ENCODE measurements at regions not wholly inside any gene's neighbourhood (a gene's known extent, or its start where the extent isn't known, plus 50 kb on each side); places are given as distances from the start of the nearest gene placed in this dataset.

DNA sequence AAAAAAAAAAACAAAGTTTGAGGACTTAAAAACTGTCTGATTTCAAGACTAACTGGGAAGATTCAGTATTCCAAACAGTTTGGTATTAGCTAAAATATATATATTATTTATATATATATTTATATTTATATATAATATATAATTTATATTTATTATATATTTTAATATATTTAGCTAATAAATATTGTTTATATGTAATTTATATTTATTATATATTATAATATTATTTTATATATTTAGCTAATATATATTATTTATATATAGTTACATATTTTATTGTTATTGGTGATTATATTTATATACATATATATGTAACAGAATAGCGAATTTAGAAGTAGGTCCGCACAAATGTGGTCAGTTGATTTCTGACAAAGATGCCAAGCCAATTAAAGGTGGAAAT lies 480.2 kb upstream of the C1orf87 start:
- Histone ChIP-seq H3K4me3 (no peak overlapping the region), H3F3A (ENCODE audit: insufficient read depth, low read depth) (no peaks in the 10 kb centered on the region), H3K4me1 (replicated peaks; ENCODE audit: insufficient read depth) (no peaks in the 10 kb centered on the region), H3K27ac (no peak overlapping the region), H3K9me2 (ENCODE audit: insufficient read depth) (no peaks in the 10 kb centered on the region; the same call in 1 of the 2 replicates), H3K27me3 (ENCODE audit: insufficient read depth, low read depth) (no peaks in the 10 kb centered on the region), H3K4me2 (no peak overlapping the region), H3K9me3 (ENCODE audit: insufficient read depth, low read depth) (no peaks in the 10 kb centered on the region), H3K36me3 (ENCODE audit: low read depth) (no peaks in the 10 kb centered on the region), H2AFZ (no peak overlapping the region), H4K20me1 (ENCODE audit: insufficient read depth) (no peaks in the 10 kb centered on the region), H3K79me2 (ENCODE audit: low read depth) (no peaks in the 10 kb centered on the region)
- ChIA-PET POLR2A (ENCODE audit: unreplicated experiment) (no interaction called here), CTCF (no interaction called here)
- DNase-seq = no peak
- no TSS peak for BruUV-seq (replicated peaks)
- TF ChIP-seq, protein P1, sequence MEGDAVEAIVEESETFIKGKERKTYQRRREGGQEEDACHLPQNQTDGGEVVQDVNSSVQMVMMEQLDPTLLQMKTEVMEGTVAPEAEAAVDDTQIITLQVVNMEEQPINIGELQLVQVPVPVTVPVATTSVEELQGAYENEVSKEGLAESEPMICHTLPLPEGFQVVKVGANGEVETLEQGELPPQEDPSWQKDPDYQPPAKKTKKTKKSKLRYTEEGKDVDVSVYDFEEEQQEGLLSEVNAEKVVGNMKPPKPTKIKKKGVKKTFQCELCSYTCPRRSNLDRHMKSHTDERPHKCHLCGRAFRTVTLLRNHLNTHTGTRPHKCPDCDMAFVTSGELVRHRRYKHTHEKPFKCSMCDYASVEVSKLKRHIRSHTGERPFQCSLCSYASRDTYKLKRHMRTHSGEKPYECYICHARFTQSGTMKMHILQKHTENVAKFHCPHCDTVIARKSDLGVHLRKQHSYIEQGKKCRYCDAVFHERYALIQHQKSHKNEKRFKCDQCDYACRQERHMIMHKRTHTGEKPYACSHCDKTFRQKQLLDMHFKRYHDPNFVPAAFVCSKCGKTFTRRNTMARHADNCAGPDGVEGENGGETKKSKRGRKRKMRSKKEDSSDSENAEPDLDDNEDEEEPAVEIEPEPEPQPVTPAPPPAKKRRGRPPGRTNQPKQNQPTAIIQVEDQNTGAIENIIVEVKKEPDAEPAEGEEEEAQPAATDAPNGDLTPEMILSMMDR (conservative IDR thresholded peaks at IDR 0.05) = no peak
- TF ChIP-seq EZH2 (IDR thresholded peaks at IDR 0.05; ENCODE audit: low read depth) = no peak
- intact Hi-C loops (cut with micrococcal nuclease; ENCODE audit: unreplicated experiment) = no loop called here

DNA sequence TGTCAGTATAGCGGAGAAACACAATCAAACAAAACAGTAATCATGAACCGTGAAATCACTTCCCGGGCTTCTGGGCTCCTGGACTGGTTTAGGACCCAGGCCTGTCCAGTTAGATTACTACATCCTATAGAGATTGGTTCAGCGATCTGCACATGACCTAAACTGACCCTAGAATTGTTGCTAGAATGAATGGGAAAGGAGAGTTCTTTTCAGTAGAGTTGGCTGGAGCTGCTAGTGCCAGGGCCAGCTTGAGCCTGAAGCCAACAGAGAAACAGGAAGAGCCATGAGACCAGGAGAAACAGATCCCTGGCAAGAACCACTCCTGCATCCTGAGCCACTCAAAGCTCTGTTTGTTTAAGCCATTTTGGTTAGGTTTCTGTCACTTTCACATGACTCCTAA lies 474.3 kb upstream of the C1orf87 start:
- H3K9me2 ChIP-seq (ENCODE audit: insufficient read depth) = no peaks in the 10 kb centered on the region; the same call in 1 of the 2 replicates
- H3K9me3 ChIP-seq (ENCODE audit: insufficient read depth, low read depth) = no peaks in the 10 kb centered on the region
- TF ChIP-seq, protein P1 (conservative IDR thresholded peaks at IDR 0.05) = no peak
- TF ChIP-seq EZH2 (IDR thresholded peaks at IDR 0.05; ENCODE audit: low read depth) = no peak
- no peak overlapping the region for H3K4me3 ChIP-seq
- ChIA-PET POLR2A (ENCODE audit: unreplicated experiment) (no interaction called here), CTCF (no interaction called here)
- no TSS peak for BruUV-seq (replicated peaks)
- H3K36me3 ChIP-seq (ENCODE audit: low read depth) = no peaks in the 10 kb centered on the region
- no peaks in the 10 kb centered on the region for H3K27me3 ChIP-seq (ENCODE audit: insufficient read depth, low read depth)
- H3F3A ChIP-seq (ENCODE audit: insufficient read depth, low read depth) = no peaks in the 10 kb centered on the region
- H4K20me1 ChIP-seq (ENCODE audit: insufficient read depth) = no peaks in the 10 kb centered on the region
- intact Hi-C loops (cut with micrococcal nuclease; ENCODE audit: unreplicated experiment) = no loop called here
- no peak overlapping the region for H2AFZ ChIP-seq
- H3K4me2 ChIP-seq = no peak overlapping the region
- no peak overlapping the region for H3K27ac ChIP-seq
- H3K79me2 ChIP-seq (ENCODE audit: low read depth) = no peaks in the 10 kb centered on the region
- no peak for DNase-seq
- no peaks in the 10 kb centered on the region for H3K4me1 ChIP-seq (replicated peaks; ENCODE audit: insufficient read depth)

DNA sequence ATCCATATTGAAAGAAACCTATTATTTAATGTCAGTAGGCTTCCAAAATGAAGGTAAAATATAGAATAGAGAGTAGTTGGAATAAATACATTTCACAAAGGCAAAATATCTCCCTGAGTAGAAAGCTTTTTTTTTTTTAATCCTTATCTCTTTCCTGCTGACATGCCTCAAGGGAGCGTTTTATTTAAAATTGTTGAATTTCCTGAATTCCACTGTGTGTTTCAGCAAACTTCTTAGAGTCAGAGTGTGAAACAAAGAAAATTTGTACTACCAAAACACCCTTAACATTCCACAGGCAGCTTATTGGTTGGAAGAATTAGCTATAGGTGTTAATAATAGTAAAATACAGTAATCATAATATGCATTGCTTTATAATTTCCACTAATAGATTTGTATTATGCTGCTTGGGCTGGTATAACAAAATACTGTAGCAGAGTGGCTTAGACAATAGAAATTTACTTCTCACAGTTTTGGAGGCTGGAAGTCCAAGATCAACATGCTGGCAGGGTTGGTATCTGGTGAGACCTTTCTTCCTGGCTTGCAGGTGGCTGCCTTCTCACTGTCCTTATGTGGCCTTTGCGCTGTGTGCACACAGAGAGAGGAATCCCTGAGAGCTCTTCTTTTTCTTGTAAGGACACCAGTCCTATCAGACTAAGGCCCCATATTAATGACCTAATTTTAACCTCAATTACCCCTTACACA lies 468.4 kb upstream of the C1orf87 start:
- Histone ChIP-seq H2AFZ (no peak overlapping the region), H3K9me3 (ENCODE audit: insufficient read depth, low read depth) (no peaks in the 10 kb centered on the region), H3K79me2 (ENCODE audit: low read depth) (no peaks in the 10 kb centered on the region), H3K27ac (no peak overlapping the region), H3F3A (ENCODE audit: insufficient read depth, low read depth) (no peaks in the 10 kb centered on the region), H3K4me3 (no peak overlapping the region), H3K36me3 (ENCODE audit: low read depth) (no peaks in the 10 kb centered on the region), H3K9me2 (ENCODE audit: insufficient read depth) (no peaks in the 10 kb centered on the region), H3K4me1 (replicated peaks; ENCODE audit: insufficient read depth) (no peaks in the 10 kb centered on the region), H3K27me3 (ENCODE audit: insufficient read depth, low read depth) (no peaks in the 10 kb centered on the region), H3K4me2 (no peak overlapping the region), H4K20me1 (ENCODE audit: insufficient read depth) (no peaks in the 10 kb centered on the region)
- CTCF ChIA-PET = no interaction called here
- TF ChIP-seq EZH2 (IDR thresholded peaks at IDR 0.05; ENCODE audit: low read depth) = no peak
- TF ChIP-seq, protein P1 (conservative IDR thresholded peaks at IDR 0.05) = no peak
- no peak for DNase-seq
- no TSS peak for BruUV-seq (replicated peaks)
- intact Hi-C loops (cut with micrococcal nuclease; ENCODE audit: unreplicated experiment) = no loop called here
- POLR2A ChIA-PET (ENCODE audit: unreplicated experiment) = no interaction called here
